GM10266 (cell line): ENCODE measurements at regions not wholly inside any gene's neighbourhood (a gene's known extent, or its start where the extent isn't known, plus 50 kb on each side); places are given as distances from the start of the nearest gene placed in this dataset.

Source experiments
- DNase-seq: peaks from one replicate; pipeline ENCODE4 v3.0.0; 2012; ENCODE audit errors: extremely low spot score
- CTCF ChIP-seq: IDR thresholded peaks from 2 replicates; pipeline ENCODE4 v1.5.1; 2012; ENCODE audit warnings: mild to moderate bottlenecking, low read depth; ENCODE audit not compliant: control insufficient read depth, insufficient read depth; ENCODE audit errors: missing control alignments

- DNase-seq, result no peak
- no peak for TF ChIP-seq CTCF
These were observed 169.2 kb upstream of the SPATS2L start for GRCh38 chr2:200137271-200137670.

GRCh38 chr2:200137691-200138090, 168.8 kb upstream of the SPATS2L start:
- DNase-seq, result no peak
- TF ChIP-seq CTCF, result no peak

GRCh38 chr2:200138391-200139124, 167.9 kb upstream of the SPATS2L start:
- no peak for DNase-seq
- no peak for TF ChIP-seq CTCF

- no peak for DNase-seq
- no peak for TF ChIP-seq CTCF
These were observed 161.9 kb upstream of the SPATS2L start for GRCh38 chr2:200144571-200144970.

GRCh38 chr2:200146501-200146900, 160.0 kb upstream of the SPATS2L start:
- TF ChIP-seq CTCF, result no peak
- no peak for DNase-seq

GRCh38 chr2:200147371-200147770, 159.1 kb upstream of the SPATS2L start:
- TF ChIP-seq CTCF, result no peak
- no peak for DNase-seq

GRCh38 chr2:200148366-200148765, 158.1 kb upstream of the SPATS2L start:
- no peak for TF ChIP-seq CTCF
- no peak for DNase-seq
